ENCODE measurements at regions not wholly inside any gene's neighbourhood (a gene's known extent, or its start where the extent isn't known, plus 50 kb on each side); places are given as distances from the start of the nearest gene placed in this dataset.

DNA sequence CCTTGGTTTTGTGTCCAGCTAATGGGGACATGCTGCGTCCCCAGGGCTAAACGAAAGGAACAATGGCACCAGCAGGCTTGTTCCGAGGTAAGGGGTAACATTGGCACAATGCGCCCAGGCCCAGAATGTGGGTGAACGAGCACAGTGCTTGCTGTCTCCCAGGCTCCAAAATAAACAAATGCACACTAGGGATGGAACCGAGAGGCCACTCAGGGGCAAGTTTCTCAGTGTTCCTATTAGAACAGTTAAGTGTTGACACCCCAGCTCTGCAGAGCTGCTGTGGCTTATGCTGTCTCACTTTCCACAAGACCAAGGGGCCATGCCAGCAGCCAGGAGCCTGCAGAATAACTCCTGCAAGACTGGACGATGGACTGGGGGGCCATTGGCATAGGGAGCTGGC lies 492.4 kb downstream of the GADD45G start:
- Mint-ChIP-seq H3K4me1 (ENCODE audit: unreplicated experiment) (peaks cover under 1% of the 10 kb centered on the region), H3K9me3 (ENCODE audit: unreplicated experiment) (no peaks in the 10 kb centered on the region), H3K27ac (ENCODE audit: unreplicated experiment) (no peak overlapping the region), H3K36me3 (ENCODE audit: low read depth, unreplicated experiment) (no peaks in the 10 kb centered on the region), H3K4me3 (ENCODE audit: unreplicated experiment) (no peak overlapping the region), H3K27me3 (ENCODE audit: unreplicated experiment) (no peaks in the 10 kb centered on the region)
- DNase-seq (ENCODE audit: low spot score) = no peak
- TF ChIP-seq, protein P1, sequence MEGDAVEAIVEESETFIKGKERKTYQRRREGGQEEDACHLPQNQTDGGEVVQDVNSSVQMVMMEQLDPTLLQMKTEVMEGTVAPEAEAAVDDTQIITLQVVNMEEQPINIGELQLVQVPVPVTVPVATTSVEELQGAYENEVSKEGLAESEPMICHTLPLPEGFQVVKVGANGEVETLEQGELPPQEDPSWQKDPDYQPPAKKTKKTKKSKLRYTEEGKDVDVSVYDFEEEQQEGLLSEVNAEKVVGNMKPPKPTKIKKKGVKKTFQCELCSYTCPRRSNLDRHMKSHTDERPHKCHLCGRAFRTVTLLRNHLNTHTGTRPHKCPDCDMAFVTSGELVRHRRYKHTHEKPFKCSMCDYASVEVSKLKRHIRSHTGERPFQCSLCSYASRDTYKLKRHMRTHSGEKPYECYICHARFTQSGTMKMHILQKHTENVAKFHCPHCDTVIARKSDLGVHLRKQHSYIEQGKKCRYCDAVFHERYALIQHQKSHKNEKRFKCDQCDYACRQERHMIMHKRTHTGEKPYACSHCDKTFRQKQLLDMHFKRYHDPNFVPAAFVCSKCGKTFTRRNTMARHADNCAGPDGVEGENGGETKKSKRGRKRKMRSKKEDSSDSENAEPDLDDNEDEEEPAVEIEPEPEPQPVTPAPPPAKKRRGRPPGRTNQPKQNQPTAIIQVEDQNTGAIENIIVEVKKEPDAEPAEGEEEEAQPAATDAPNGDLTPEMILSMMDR (IDR thresholded peaks at IDR 0.05; ENCODE audit: unreplicated experiment) = no peak

DNA sequence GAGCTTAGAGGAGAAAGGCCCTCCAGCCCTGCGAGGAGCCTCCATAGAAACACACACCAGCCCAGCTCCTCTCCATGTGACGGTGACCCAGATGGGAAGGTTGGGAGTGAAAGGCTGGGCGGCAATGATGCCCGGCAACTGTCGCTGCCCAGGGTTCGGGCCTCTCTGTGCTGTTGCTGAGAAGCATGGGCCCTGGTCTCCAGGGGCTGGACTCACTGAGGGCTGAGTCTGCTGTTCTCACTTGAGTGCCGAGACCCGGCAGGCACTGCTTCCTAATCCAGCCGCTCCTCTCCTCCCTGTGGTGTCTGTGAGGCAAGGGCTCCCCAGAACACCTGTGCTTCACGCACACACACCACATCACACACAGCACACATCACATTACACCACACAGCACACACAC lies 493.6 kb downstream of the GADD45G start:
- DNase-seq (ENCODE audit: low spot score) = no peak
- no peak overlapping the region for H3K4me3 Mint-ChIP-seq (ENCODE audit: unreplicated experiment)
- H3K27ac Mint-ChIP-seq (ENCODE audit: unreplicated experiment) = no peak overlapping the region
- no peaks in the 10 kb centered on the region for H3K36me3 Mint-ChIP-seq (ENCODE audit: low read depth, unreplicated experiment)
- TF ChIP-seq, protein P1 (IDR thresholded peaks at IDR 0.05; ENCODE audit: unreplicated experiment) = no peak
- H3K4me1 Mint-ChIP-seq (ENCODE audit: unreplicated experiment) = no peaks in the 10 kb centered on the region
- H3K9me3 Mint-ChIP-seq (ENCODE audit: unreplicated experiment) = no peaks in the 10 kb centered on the region
- no peaks in the 10 kb centered on the region for H3K27me3 Mint-ChIP-seq (ENCODE audit: unreplicated experiment)

DNA sequence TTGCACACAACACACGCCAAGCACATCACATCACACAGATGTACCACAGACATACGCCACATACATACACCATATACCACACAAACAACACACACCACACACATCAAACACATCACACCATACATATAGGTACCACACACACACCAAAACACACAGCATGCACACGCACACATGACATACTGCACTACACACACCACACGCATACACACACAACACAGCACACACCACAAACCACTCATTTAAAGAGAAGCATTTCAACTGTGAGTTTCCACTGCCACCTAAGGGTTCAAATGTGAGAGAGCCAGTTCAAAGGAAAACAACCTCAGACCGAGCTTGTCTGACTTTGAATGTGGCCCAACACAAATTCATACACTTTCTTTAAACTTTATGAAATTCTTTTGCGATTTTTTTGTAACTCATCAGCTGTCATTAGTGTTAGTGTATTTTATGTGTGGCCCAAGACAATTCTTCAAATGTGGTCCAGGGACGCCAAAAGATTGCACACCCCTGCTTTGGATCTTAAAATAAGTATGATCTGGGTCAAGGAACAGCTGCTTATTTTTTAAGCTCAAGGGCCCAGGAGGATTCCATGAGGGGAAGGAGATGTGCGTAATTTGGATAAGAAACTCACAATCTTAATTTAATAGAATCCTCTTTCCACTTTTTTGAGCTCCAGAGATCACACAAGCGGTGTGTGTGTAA lies 494.6 kb downstream of the GADD45G start:
- Mint-ChIP-seq H3K27ac (ENCODE audit: unreplicated experiment) (no peak overlapping the region), H3K27me3 (ENCODE audit: unreplicated experiment) (no peaks in the 10 kb centered on the region), H3K36me3 (ENCODE audit: low read depth, unreplicated experiment) (no peaks in the 10 kb centered on the region), H3K4me1 (ENCODE audit: unreplicated experiment) (no peaks in the 10 kb centered on the region), H3K4me3 (ENCODE audit: unreplicated experiment) (no peak overlapping the region), H3K9me3 (ENCODE audit: unreplicated experiment) (no peaks in the 10 kb centered on the region)
- DNase-seq (ENCODE audit: low spot score) = no peak
- TF ChIP-seq, protein P1 (IDR thresholded peaks at IDR 0.05; ENCODE audit: unreplicated experiment) = peak; percentile 22

DNA sequence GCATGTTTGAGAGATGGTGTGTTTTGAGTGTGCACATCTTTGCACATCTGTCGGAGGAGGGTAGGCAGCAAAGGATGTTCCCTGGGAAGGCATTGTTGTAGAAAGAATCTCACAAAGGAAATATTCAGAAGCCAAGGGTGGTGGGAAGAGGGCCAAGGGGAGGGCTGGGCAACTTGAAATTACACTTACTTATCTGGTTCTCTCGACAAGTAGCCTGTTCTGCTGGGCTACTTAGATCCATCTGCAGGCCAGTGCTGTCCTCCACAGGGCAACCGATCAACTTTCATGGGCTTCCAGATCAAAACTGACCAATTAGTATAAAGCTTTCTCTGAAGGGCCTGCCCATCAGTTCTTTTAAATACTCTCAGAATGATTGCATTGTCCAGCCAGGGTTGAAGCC lies 495.2 kb downstream of the GADD45G start:
- Mint-ChIP-seq H3K27ac (ENCODE audit: unreplicated experiment) (no peak overlapping the region), H3K36me3 (ENCODE audit: low read depth, unreplicated experiment) (no peaks in the 10 kb centered on the region), H3K4me1 (ENCODE audit: unreplicated experiment) (no peaks in the 10 kb centered on the region), H3K4me3 (ENCODE audit: unreplicated experiment) (no peak overlapping the region), H3K9me3 (ENCODE audit: unreplicated experiment) (no peaks in the 10 kb centered on the region), H3K27me3 (ENCODE audit: unreplicated experiment) (no peaks in the 10 kb centered on the region)
- DNase-seq (ENCODE audit: low spot score) = no peak
- TF ChIP-seq, protein P1 (IDR thresholded peaks at IDR 0.05; ENCODE audit: unreplicated experiment) = no peak

DNA sequence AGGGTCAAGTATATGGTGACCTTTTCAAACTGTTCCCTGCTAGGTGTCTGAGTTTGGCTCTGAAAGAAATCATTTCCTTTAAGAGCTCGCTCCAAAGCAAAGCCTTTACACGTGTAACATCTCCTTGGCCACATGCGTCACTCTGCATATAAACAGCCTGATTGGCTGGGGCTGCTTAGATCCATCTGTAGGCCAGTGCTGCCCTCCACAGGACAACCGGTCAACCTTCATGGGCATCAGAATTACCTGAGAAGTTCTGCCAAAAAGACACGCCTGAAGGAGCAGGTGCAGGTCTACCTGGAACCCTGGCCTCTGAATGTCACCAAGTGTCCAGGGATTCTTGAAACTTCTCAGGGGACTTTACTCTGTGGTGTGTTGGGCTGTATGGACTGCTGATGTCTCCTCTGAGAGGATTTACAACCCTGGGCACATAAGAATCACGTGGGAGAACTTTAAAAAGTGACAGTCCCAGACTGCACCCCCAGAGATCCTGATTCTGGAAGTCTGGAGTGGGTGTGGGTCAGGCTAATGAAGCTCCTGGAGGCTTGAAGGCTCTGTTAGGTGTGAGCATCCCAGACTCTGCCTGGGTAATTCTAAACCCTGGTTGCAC lies 497.6 kb downstream of the GADD45G start:
- Mint-ChIP-seq H3K4me1 (ENCODE audit: unreplicated experiment) (no peaks in the 10 kb centered on the region), H3K27me3 (ENCODE audit: unreplicated experiment) (no peaks in the 10 kb centered on the region), H3K9me3 (ENCODE audit: unreplicated experiment) (no peaks in the 10 kb centered on the region), H3K27ac (ENCODE audit: unreplicated experiment) (no peak overlapping the region), H3K36me3 (ENCODE audit: low read depth, unreplicated experiment) (no peaks in the 10 kb centered on the region), H3K4me3 (ENCODE audit: unreplicated experiment) (no peak overlapping the region)
- DNase-seq (ENCODE audit: low spot score) = peak; percentile 78
- TF ChIP-seq, protein P1 (IDR thresholded peaks at IDR 0.05; ENCODE audit: unreplicated experiment) = peak; percentile 77

All from endothelial cell (in vitro differentiated cells).